ENCODE measurements at regions not wholly inside any gene's neighbourhood (a gene's known extent, or its start where the extent isn't known, plus 50 kb on each side); places are given as distances from the start of the nearest gene placed in this dataset.

DNA sequence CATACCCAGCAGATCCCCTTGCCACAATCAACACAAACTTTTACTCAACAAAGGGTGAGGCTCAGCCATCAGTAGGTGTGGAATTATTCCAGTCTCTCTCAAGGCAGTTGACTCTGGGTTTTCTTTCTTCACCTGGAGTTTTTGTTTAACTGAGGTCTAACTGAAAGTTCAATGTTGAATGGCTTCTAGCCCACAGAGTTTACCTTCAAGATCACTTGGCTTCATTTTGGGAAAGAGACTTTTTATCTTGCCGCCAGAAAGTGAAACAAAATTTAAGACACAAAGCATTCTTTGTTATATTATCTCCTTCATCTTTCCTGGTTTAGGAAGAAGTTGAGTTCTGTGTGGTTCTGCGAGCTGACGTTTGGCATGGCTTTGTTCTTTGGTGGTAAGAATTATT is 83.8 kb upstream of the RASGEF1B start:
- Mint-ChIP-seq H3K27me3 (ENCODE audit: low read depth) (no peaks in the 10 kb centered on the region), H3K4me1 (ENCODE audit: low read depth) (peaks cover 23% of the 10 kb centered on the region), H3K36me3 (ENCODE audit: low read depth) (no peaks in the 10 kb centered on the region), H3K9me3 (peaks cover 3% of the 10 kb centered on the region), H3K27ac (no peak overlapping the region), H3K4me3 (no peak overlapping the region)
- DNase-seq = no peak
- intact Hi-C loops (cut with micrococcal nuclease) = no loop called here
- CTCF ChIA-PET = interaction anchor here (0.7 kb wide), 1 partner anchor 89 kb away, joined by 3 read pairs; no protein-coding TSS in a partner anchor

DNA sequence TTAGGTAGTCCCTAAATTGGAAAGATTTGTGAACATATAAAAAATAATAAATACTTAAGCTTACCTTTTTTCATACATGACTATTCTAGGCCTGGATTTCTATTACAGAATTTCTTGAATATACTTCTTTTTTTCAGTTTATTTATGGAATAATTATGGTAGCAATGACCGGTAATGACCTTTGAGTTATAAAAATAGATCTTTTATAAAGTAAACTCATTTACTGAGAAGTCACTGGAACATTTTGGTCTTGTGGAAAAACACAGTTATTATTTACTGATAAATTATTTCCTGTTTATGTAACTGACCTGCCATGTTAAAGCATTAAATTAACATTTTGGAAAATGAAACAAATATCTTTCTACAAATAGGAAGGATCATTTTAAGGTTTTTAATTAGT is 80.4 kb upstream of the RASGEF1B start:
- no peaks in the 10 kb centered on the region for H3K27me3 Mint-ChIP-seq (ENCODE audit: low read depth)
- no peaks in the 10 kb centered on the region for H3K36me3 Mint-ChIP-seq (ENCODE audit: low read depth)
- CTCF ChIA-PET = interaction anchor here (0.7 kb wide), 1 partner anchor 354 kb away, joined by 7 read pairs; no protein-coding TSS in a partner anchor

GRCh38 chr4:81550388-81550859 is 78.7 kb upstream of the RASGEF1B start:
- intact Hi-C loops (cut with micrococcal nuclease) = no loop called here
- Mint-ChIP-seq H3K27ac (no peak overlapping the region), H3K4me3 (no peak overlapping the region), H3K27me3 (ENCODE audit: low read depth) (no peaks in the 10 kb centered on the region), H3K4me1 (ENCODE audit: low read depth) (peaks cover 10% of the 10 kb centered on the region), H3K36me3 (ENCODE audit: low read depth) (no peaks in the 10 kb centered on the region), H3K9me3 (peaks cover 3% of the 10 kb centered on the region)
- CTCF ChIA-PET = interaction anchor here (1.3 kb wide), 1 partner anchor 95 kb away, joined by 4 read pairs; no protein-coding TSS in a partner anchor
- DNase-seq = no peak

More for the DNA sequence above, 80.4 kb upstream of the RASGEF1B start:
- intact Hi-C loops (cut with micrococcal nuclease) = no loop called here
- DNase-seq = no peak
- Mint-ChIP-seq H3K4me1 (ENCODE audit: low read depth) (peaks cover 13% of the 10 kb centered on the region), H3K4me3 (no peak overlapping the region), H3K9me3 (peaks cover 3% of the 10 kb centered on the region), H3K27ac (no peak overlapping the region)

DNA sequence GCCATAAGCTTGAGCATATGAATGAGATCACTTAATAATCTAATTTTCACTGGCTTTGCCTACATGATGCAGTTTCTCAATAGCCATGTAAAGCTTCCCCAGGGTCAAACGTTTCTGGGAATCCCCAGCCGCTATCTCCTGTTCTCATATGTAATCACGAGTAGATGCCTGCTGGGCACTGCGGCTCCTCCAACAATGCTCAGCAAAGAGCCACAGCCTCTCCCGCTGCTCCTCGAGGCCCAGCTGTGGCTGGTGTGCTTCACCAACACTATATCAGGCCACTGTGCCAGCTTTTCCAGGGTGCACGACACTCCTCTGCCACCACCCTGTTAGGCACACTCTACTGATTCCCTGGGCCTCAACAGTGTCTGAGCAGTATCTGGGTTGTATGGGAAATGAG is 78.3 kb upstream of the RASGEF1B start:
- no peak for DNase-seq
- intact Hi-C loops (cut with micrococcal nuclease) = no loop called here
- no peak overlapping the region for H3K4me3 Mint-ChIP-seq
- H3K36me3 Mint-ChIP-seq (ENCODE audit: low read depth) = no peaks in the 10 kb centered on the region
- H3K4me1 Mint-ChIP-seq (ENCODE audit: low read depth) = peaks cover 8% of the 10 kb centered on the region
- no peaks in the 10 kb centered on the region for H3K27me3 Mint-ChIP-seq (ENCODE audit: low read depth)
- peaks cover 3% of the 10 kb centered on the region for H3K9me3 Mint-ChIP-seq
- CTCF ChIA-PET = interaction anchor here (1.3 kb wide), 1 partner anchor 95 kb away, joined by 4 read pairs; no protein-coding TSS in a partner anchor
- no peak overlapping the region for H3K27ac Mint-ChIP-seq

DNA sequence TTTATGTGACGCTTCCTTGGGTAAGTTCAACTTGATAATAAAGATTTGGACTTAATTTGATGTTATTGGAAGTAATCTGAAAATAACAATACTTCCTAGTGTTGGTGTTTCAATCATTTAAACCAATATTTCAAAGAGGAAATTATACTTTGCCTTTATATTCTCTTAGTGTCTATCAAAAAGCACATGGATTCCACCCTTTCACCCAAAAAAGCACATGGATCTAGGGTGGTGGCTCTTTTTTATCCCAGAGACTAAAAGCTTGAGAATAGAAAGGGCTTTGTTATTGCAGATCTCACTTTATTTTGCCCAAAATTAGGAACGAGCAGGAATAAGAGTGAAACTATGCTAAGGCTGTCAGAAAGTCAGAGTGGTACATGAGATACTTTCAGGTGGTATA is 75.1 kb upstream of the RASGEF1B start:
- H3K4me1 Mint-ChIP-seq (ENCODE audit: low read depth) = no peaks in the 10 kb centered on the region
- H3K36me3 Mint-ChIP-seq (ENCODE audit: low read depth) = no peaks in the 10 kb centered on the region
- no peak overlapping the region for H3K27ac Mint-ChIP-seq
- H3K4me3 Mint-ChIP-seq = no peak overlapping the region
- peaks cover 12% of the 10 kb centered on the region for H3K9me3 Mint-ChIP-seq
- DNase-seq = no peak
- intact Hi-C loops (cut with micrococcal nuclease) = no loop called here
- CTCF ChIA-PET = no interaction called here
- no peaks in the 10 kb centered on the region for H3K27me3 Mint-ChIP-seq (ENCODE audit: low read depth)

DNA sequence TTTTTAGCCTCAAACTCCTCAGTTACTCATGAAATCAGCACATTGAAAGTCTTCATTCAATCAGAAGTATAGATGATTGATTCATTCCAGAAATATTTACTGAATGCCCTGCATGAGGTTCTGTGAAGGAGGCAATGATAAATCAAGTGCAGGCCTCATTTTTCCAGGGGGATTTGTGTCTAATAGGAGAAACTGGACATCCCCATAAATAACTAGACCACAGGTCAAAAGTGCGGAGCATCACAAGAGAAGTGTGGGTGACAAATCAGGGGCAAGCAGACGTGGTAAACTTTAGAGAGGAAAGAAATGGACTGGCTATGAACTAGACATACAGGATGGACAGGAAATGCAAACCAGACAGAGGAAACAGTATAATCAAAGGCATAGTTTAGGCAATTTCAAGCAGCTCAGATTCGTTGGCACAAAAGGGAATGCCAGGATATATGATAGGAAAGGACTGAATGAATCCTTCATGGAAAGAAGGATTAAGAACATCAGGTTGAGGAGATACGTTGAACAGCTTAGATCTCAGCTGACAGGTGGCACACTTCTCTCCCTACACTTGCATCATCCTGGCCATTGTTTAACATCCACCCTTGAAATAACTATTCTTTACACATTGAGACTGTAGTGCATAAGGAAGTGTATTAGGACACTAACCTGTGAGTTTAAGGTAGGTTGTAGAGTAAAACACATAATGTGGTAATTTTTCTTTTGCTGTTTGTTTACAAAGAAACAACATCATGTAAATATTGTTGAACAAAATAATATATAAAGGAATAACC is 69.6 kb upstream of the RASGEF1B start:
- H3K4me3 Mint-ChIP-seq = no peak overlapping the region
- no peak for DNase-seq
- no peaks in the 10 kb centered on the region for H3K4me1 Mint-ChIP-seq (ENCODE audit: low read depth)
- H3K27ac Mint-ChIP-seq = no peak overlapping the region
- peaks cover 12% of the 10 kb centered on the region for H3K9me3 Mint-ChIP-seq
- no peaks in the 10 kb centered on the region for H3K36me3 Mint-ChIP-seq (ENCODE audit: low read depth)
- H3K27me3 Mint-ChIP-seq (ENCODE audit: low read depth) = no peaks in the 10 kb centered on the region
- CTCF ChIA-PET = no interaction called here
- intact Hi-C loops (cut with micrococcal nuclease) = no loop called here

- H3K27ac Mint-ChIP-seq = no peak overlapping the region
- CTCF ChIA-PET = interaction anchor here (0.6 to 0.9 kb wide), 2 partner anchors 11 to 114 kb away, joined by 3 to 5 read pairs; no protein-coding TSS in a partner anchor
- H3K9me3 Mint-ChIP-seq = peaks cover 10% of the 10 kb centered on the region
- no peak for DNase-seq
- intact Hi-C loops (cut with micrococcal nuclease) = no loop called here
- no peaks in the 10 kb centered on the region for H3K4me1 Mint-ChIP-seq (ENCODE audit: low read depth)
- no peaks in the 10 kb centered on the region for H3K27me3 Mint-ChIP-seq (ENCODE audit: low read depth)
- H3K36me3 Mint-ChIP-seq (ENCODE audit: low read depth) = no peaks in the 10 kb centered on the region
- no peak overlapping the region for H3K4me3 Mint-ChIP-seq
Observed at GRCh38 chr4:81538716-81539427, 67.2 kb upstream of the RASGEF1B start.

GRCh38 chr4:81531410-81531809 is 59.7 kb upstream of the RASGEF1B start:
- Mint-ChIP-seq H3K36me3 (ENCODE audit: low read depth) (no peaks in the 10 kb centered on the region), H3K27me3 (ENCODE audit: low read depth) (no peaks in the 10 kb centered on the region), H3K4me3 (no peak overlapping the region), H3K4me1 (ENCODE audit: low read depth) (no peaks in the 10 kb centered on the region), H3K9me3 (peaks cover 17% of the 10 kb centered on the region), H3K27ac (no peak overlapping the region)
- intact Hi-C loops (cut with micrococcal nuclease) = no loop called here
- CTCF ChIA-PET = interaction anchor here (0.7 to 1.1 kb wide), 2 partner anchors 61 to 136 kb away, joined by 5 to 6 read pairs; no protein-coding TSS in a partner anchor
- DNase-seq = no peak

DNA sequence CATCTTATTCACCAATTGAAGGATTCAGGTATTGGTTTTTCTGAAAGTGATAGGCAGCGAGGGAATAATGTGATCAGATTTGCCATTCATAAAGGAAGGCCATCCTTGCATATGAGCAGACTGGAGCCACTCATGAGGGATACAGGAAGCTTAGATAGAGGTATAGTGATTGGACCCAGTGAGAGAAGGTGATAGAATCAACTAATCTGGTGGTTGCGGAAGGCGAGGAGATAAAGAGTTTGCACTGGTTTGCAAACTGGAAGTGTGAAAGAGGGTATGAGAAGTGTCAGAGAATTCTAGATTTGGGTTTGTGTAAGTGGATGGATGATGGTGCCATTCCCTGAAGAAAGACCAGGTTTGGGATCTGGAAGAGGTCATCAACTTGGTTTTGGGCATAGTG is 57.3 kb upstream of the RASGEF1B start:
- Mint-ChIP-seq H3K9me3 (peaks cover 19% of the 10 kb centered on the region), H3K27me3 (ENCODE audit: low read depth) (no peaks in the 10 kb centered on the region), H3K27ac (no peak overlapping the region), H3K4me3 (no peak overlapping the region), H3K4me1 (ENCODE audit: low read depth) (no peaks in the 10 kb centered on the region), H3K36me3 (ENCODE audit: low read depth) (no peaks in the 10 kb centered on the region)
- no peak for DNase-seq
- intact Hi-C loops (cut with micrococcal nuclease) = no loop called here
- CTCF ChIA-PET = no interaction called here

- Mint-ChIP-seq H3K4me1 (ENCODE audit: low read depth) (no peaks in the 10 kb centered on the region), H3K36me3 (ENCODE audit: low read depth) (no peaks in the 10 kb centered on the region), H3K27ac (no peak overlapping the region), H3K9me3 (peaks cover 19% of the 10 kb centered on the region), H3K27me3 (ENCODE audit: low read depth) (no peaks in the 10 kb centered on the region), H3K4me3 (no peak overlapping the region)
- intact Hi-C loops (cut with micrococcal nuclease) = no loop called here
- DNase-seq = no peak
- CTCF ChIA-PET = no interaction called here
Observed at GRCh38 chr4:81528200-81528599, 56.5 kb upstream of the RASGEF1B start.

DNA sequence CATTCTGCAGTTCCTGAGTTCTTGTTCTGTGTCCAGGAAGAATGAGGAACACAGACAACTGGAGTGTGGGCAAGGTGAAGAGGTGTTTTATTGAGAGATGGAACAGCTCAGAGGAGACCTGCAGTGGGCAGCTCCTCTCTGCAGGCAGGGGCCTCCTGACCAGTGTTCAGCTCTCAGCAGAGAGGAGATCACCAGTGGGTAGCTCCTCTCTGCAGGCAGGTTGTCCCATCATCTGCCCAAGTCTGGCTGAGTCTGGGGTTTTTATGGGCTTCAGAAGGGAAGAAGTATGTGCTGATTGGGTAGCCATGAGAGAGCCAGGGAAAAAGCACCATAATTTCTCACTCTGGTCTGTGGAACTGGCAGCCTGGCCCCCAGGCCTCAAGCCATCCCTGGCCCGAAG is 56.0 kb upstream of the RASGEF1B start:
- CTCF ChIA-PET = interaction anchor here (0.6 to 1.4 kb wide), 2 partner anchors 10 to 11 kb away, joined by 3 to 5 read pairs; no protein-coding TSS in a partner anchor
- Mint-ChIP-seq H3K4me3 (no peak overlapping the region), H3K9me3 (peaks cover 19% of the 10 kb centered on the region), H3K4me1 (ENCODE audit: low read depth) (no peaks in the 10 kb centered on the region), H3K27me3 (ENCODE audit: low read depth) (no peaks in the 10 kb centered on the region), H3K27ac (no peak overlapping the region), H3K36me3 (ENCODE audit: low read depth) (no peaks in the 10 kb centered on the region)
- DNase-seq = no peak
- intact Hi-C loops (cut with micrococcal nuclease) = no loop called here

- no peak for DNase-seq
- no peaks in the 10 kb centered on the region for H3K4me1 Mint-ChIP-seq (ENCODE audit: low read depth)
- no peak overlapping the region for H3K27ac Mint-ChIP-seq
- no peaks in the 10 kb centered on the region for H3K36me3 Mint-ChIP-seq (ENCODE audit: low read depth)
- CTCF ChIA-PET = interaction anchor here (0.6 to 1.4 kb wide), 2 partner anchors 10 to 11 kb away, joined by 3 to 5 read pairs; no protein-coding TSS in a partner anchor
- H3K4me3 Mint-ChIP-seq = no peak overlapping the region
- intact Hi-C loops (cut with micrococcal nuclease) = no loop called here
- no peaks in the 10 kb centered on the region for H3K27me3 Mint-ChIP-seq (ENCODE audit: low read depth)
- peaks cover 19% of the 10 kb centered on the region for H3K9me3 Mint-ChIP-seq
Observed at GRCh38 chr4:81527115-81527514, 55.4 kb upstream of the RASGEF1B start.

All from activated naive CD4-positive, alpha-beta T cell treated with anti-CD3 and anti-CD28 coated beads for 36 hours (primary cell).